ENCODE measurements at regions not wholly inside any gene's neighbourhood (a gene's known extent, or its start where the extent isn't known, plus 50 kb on each side); places are given as distances from the start of the nearest gene placed in this dataset.

GRCh38 chr3:26105261-26105660, 315.4 kb downstream of the OXSM start:
- DNase-seq: no peak
- H3K27me3 ChIP-seq: no peaks in the 10 kb centered on the region
- TF ChIP-seq CTCF (IDR thresholded peaks at IDR 0.05; ENCODE audit: low read depth, low read length): no peak
- H3K36me3 ChIP-seq: no peaks in the 10 kb centered on the region
- H3K4me3 ChIP-seq (ENCODE audit: low read depth, low read length): no peak overlapping the region
- H3K4me1 ChIP-seq: no peaks in the 10 kb centered on the region
- no peaks in the 10 kb centered on the region for H3K9me3 ChIP-seq

GRCh38 chr3:26106228-26106627, 316.3 kb downstream of the OXSM start:
- H3K9me3 ChIP-seq: no peaks in the 10 kb centered on the region
- no peak for DNase-seq
- no peaks in the 10 kb centered on the region for H3K4me1 ChIP-seq

GRCh38 chr3:26108846-26109489, 319.1 kb downstream of the OXSM start:
- TF ChIP-seq CTCF (IDR thresholded peaks at IDR 0.05; ENCODE audit: low read depth, low read length): no peak
- Histone ChIP-seq H3K36me3 (no peaks in the 10 kb centered on the region), H3K9me3 (no peaks in the 10 kb centered on the region), H3K4me1 (no peaks in the 10 kb centered on the region), H3K27me3 (no peaks in the 10 kb centered on the region), H3K4me3 (ENCODE audit: low read depth, low read length) (no peak overlapping the region)
- DNase-seq: no peak

More at GRCh38 chr3:26106228-26106627, 316.3 kb downstream of the OXSM start:
- no peak for TF ChIP-seq CTCF (IDR thresholded peaks at IDR 0.05; ENCODE audit: low read depth, low read length)
- H3K36me3 ChIP-seq: no peaks in the 10 kb centered on the region
- no peak overlapping the region for H3K4me3 ChIP-seq (ENCODE audit: low read depth, low read length)
- H3K27me3 ChIP-seq: no peaks in the 10 kb centered on the region

GRCh38 chr3:26114851-26115250, 325.0 kb downstream of the OXSM start:
- no peak for TF ChIP-seq CTCF (IDR thresholded peaks at IDR 0.05; ENCODE audit: low read depth, low read length)
- Histone ChIP-seq H3K27me3 (no peaks in the 10 kb centered on the region), H3K36me3 (no peaks in the 10 kb centered on the region), H3K9me3 (no peaks in the 10 kb centered on the region), H3K4me1 (no peaks in the 10 kb centered on the region), H3K4me3 (ENCODE audit: low read depth, low read length) (no peak overlapping the region)
- DNase-seq: no peak

GRCh38 chr3:26118165-26118564, 328.3 kb downstream of the OXSM start:
- H3K27me3 ChIP-seq: no peaks in the 10 kb centered on the region
- no peak overlapping the region for H3K4me3 ChIP-seq (ENCODE audit: low read depth, low read length)
- H3K9me3 ChIP-seq: no peaks in the 10 kb centered on the region
- no peak for TF ChIP-seq CTCF (IDR thresholded peaks at IDR 0.05; ENCODE audit: low read depth, low read length)
- H3K4me1 ChIP-seq: no peaks in the 10 kb centered on the region
- DNase-seq: no peak
- no peaks in the 10 kb centered on the region for H3K36me3 ChIP-seq

GRCh38 chr3:26132942-26133341, 343.1 kb downstream of the OXSM start:
- no peak overlapping the region for H3K4me3 ChIP-seq (ENCODE audit: low read depth, low read length)
- no peaks in the 10 kb centered on the region for H3K9me3 ChIP-seq
- H3K36me3 ChIP-seq: no peaks in the 10 kb centered on the region
- TF ChIP-seq CTCF (IDR thresholded peaks at IDR 0.05; ENCODE audit: low read depth, low read length): no peak
- H3K4me1 ChIP-seq: no peaks in the 10 kb centered on the region
- H3K27me3 ChIP-seq: no peaks in the 10 kb centered on the region
- DNase-seq: no peak

All from BE2C (cell line).